HL-60 (cell line): ENCODE measurements at regions not wholly inside any gene's neighbourhood (a gene's known extent, or its start where the extent isn't known, plus 50 kb on each side); places are given as distances from the start of the nearest gene placed in this dataset.

ENCODE experiments used
- CTCF ChIP-seq: IDR thresholded peaks from one replicate; pipeline ENCODE4 v1.5.1; 2011; ENCODE audit warnings: low read length, control low read depth, inconsistent platforms; ENCODE audit not compliant: insufficient read depth
- POLR2AphosphoS5 ChIP-seq: IDR thresholded peaks from 2 replicates; pipeline ENCODE4 v1.6.1; 2012; ENCODE audit warnings: low read depth

GRCh38 chr3:177514611-177515499 is 317.6 kb upstream of the TBL1XR1 start:
- no peak for TF ChIP-seq POLR2AphosphoS5
- TF ChIP-seq CTCF: no peak
